ENCODE measurements at regions not wholly inside any gene's neighbourhood (a gene's known extent, or its start where the extent isn't known, plus 50 kb on each side); places are given as distances from the start of the nearest gene placed in this dataset.
"Not testable (repeated sequence)": the region's sequence is repeated elsewhere in the genome, so short reads cannot be mapped to it uniquely, and the experiment has no call there.

DNA sequence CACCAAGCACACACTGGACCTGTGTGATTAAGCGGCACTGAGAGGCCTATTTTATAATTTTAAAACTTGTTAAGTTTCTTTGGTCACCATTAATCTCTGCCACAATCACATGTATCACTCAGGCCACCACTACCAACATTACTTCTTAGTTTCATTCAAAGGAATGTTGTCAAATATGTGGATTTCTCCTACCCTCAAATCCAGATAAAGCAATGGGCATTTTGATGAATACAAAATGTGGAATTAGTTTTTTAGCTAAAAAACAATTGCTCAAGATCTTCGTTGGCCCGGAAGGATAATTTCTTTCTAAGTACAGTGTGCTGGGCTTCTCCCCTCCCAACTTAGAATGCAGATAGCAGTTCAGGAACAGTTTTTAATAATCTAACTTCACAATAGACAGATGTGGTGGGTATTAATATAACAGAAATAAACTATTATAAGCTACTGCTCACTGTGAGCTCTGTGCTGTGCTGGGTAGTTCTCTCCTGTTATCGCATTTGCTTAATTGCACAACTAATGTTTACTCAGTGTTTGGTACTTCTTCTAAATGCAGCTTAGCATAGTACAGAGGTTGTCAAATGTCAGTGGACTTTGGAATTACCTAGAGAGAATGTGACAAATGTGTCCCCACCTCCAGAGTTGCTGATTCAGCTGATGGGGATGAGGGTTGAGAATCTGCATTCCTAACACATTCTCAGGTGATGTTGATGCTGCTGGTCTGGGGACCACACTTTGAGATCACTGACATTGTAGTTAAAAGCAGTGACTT, 266.7 kb upstream of the AMIGO2 start:
- Mint-ChIP-seq H3K36me3 (no peaks in the 10 kb centered on the region), H3K4me3 (no peak overlapping the region), H3K27ac (peak overlapping the region in 1 of 7 donors; percentile 13), H3K4me1 (peaks cover 15 to 28% (median 18%) of the 10 kb centered on the region in 4 donors), H3K9me3 (no peaks in the 10 kb centered on the region), H3K27me3 (no peaks in the 10 kb centered on the region)
- POLR2A ChIA-PET (ENCODE audit: partially characterized antibody): interaction anchor here (0.7 to 2.2 kb wide), 6 partner anchors 10 to 49 kb away, joined by 3 to 5 read pairs (median 4); no protein-coding TSS in a partner anchor
- intact Hi-C loops (cut with micrococcal nuclease): no loop called here
- Histone ChIP-seq H3K9me3 (ENCODE audit: control insufficient read depth in 1 of 2, low read length in 2 of 2) (no peaks in the 10 kb centered on the region), H3K27ac (ENCODE audit: low read depth, low read length) (no peak overlapping the region), H3K27me3 (ENCODE audit: insufficient read depth, low read length) (no peaks in the 10 kb centered on the region), H3K4me1 (ENCODE audit: insufficient read depth, low read length) (peaks cover 27% of the 10 kb centered on the region), H3K4me3 (ENCODE audit: low read length in 2 of 2) (no peak overlapping the region), H3K36me3 (ENCODE audit: insufficient read depth, low read length) (no peaks in the 10 kb centered on the region)
- DNase-seq: no peak
- CTCF ChIA-PET (ENCODE audit: partially characterized antibody): interaction anchor here (1.0 to 2.0 kb wide), 2 partner anchors 11 to 51 kb away, joined by 4 to 8 read pairs; no protein-coding TSS in a partner anchor

DNA sequence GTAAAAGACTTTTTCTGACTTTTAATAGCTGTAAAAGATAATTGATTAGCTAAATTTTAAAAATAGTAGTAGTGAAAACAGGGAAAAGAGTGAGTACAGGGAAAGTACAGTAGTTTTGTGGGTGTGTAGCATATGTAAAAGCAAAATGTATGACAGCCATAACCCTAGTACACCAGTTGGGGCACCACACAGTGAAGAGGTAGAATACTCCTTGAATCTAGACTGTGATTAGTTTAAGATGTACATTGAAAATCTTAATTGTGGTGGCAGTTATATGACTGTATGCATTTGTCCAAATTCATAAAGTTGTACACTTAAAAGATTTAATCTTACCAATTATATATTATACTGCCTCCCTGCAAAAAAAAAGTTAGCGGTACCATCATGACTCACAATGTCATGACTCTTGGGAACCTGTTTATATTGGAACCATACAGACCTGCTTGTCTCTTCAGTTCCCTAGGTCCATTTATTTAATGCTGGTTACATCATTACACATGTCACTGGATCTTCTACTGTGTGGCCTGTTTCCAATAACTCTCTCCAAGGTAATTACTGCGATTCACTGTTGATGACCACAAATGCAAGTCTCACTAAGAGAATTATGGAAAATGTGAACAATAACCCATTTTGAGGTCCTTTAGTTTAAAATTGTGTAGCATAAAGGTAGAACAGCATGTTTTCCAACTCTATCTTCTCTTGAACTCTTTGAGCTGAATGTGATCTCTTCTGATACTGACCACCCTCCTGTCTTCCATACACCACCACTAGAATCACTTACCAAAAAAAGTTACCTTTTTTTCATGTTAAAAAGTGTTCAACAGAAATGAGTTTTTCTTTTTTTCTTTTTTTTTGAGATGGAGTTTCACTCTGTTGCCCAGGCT, 264.2 kb upstream of the AMIGO2 start:
- Mint-ChIP-seq H3K36me3 (no peaks in the 10 kb centered on the region), H3K9me3 (peaks cover 0 to 3% (median 0%) of the 10 kb centered on the region in 8 donors), H3K27me3 (no peaks in the 10 kb centered on the region), H3K4me1 (peaks cover 0 to 6% (median 1%) of the 10 kb centered on the region in 4 donors), H3K4me3 (no peak overlapping the region), H3K27ac (no peak overlapping the region)
- no peaks in the 10 kb centered on the region for H3K27me3 ChIP-seq (ENCODE audit: insufficient read depth, low read length)
- CTCF ChIA-PET (ENCODE audit: partially characterized antibody): no interaction called here
- no peak overlapping the region for H3K4me3 ChIP-seq (ENCODE audit: low read length in 2 of 2)
- no peak for DNase-seq
- no peak overlapping the region for H3K27ac ChIP-seq (ENCODE audit: low read depth, low read length)
- no peaks in the 10 kb centered on the region for H3K36me3 ChIP-seq (ENCODE audit: insufficient read depth, low read length)
- intact Hi-C loops (cut with micrococcal nuclease): no loop called here
- peaks cover 6% of the 10 kb centered on the region for H3K4me1 ChIP-seq (ENCODE audit: insufficient read depth, low read length)
- POLR2A ChIA-PET (ENCODE audit: partially characterized antibody): no interaction called here
- no peaks in the 10 kb centered on the region for H3K9me3 ChIP-seq (ENCODE audit: control insufficient read depth in 1 of 2, low read length in 2 of 2)

DNA sequence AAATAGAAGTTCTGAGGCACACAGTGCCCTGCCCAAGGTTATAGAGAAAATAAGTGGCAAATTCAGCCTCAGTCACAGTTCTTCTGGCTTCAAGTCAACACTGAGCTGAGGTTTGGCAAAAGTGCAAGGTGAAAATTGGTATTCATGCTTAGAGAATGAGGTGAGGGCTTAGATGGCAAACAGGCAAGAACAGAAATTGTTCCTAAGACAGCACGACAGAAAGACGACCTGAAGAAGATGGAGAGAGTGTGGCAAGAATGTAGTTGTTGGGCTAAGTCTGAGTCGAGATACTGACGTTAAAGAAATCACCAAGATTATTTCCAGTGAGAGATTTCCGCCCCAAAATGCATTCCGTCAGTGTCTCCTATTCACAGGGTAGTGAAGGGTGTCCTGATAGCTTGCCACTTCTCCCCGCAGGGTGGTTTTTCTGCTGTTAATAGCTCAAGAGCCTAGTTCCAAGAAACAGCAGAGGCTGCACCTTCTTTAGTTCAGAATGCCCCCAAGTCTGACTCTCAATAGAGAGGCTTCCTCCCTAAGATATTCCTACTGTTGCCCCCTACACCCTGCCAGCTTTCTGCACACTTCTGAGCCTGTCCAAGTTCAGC, 260.8 kb upstream of the AMIGO2 start:
- POLR2A ChIA-PET (ENCODE audit: partially characterized antibody): interaction anchor here (1.6 kb wide), 1 partner anchor 20 kb away, joined by 6 read pairs; no protein-coding TSS in a partner anchor
- CTCF ChIA-PET (ENCODE audit: partially characterized antibody): interaction anchor here (1.8 kb wide), 1 partner anchor 57 kb away, joined by 5 read pairs; no protein-coding TSS in a partner anchor

DNA sequence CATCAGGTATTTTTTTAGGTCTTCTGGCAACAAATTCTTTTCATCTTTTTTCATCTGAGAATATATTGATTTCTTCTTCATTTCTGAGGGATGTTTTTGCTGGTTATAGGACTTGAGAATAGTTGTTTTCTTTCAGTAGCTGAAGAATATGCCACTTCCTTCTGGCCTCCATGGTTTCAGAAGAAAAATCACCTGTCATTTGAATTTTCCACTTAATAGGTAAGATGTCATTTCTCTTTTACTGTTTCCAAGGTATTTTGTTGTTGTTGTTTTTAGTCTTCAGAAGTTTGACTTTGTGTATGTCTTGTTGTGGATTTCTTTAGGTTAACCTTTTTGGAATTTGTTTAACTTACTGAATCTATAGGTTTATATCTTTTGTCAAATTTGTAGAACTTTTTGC, 257.8 kb upstream of the AMIGO2 start:
- Histone ChIP-seq H3K4me1 (ENCODE audit: insufficient read depth, low read length) (no peaks in the 10 kb centered on the region), H3K4me3 (ENCODE audit: low read length in 2 of 2) (no peak overlapping the region), H3K36me3 (ENCODE audit: insufficient read depth, low read length) (no peaks in the 10 kb centered on the region), H3K9me3 (ENCODE audit: control insufficient read depth in 1 of 2, low read length in 2 of 2) (no peaks in the 10 kb centered on the region), H3K27me3 (ENCODE audit: insufficient read depth, low read length) (no peaks in the 10 kb centered on the region), H3K27ac (ENCODE audit: low read depth, low read length) (no peak overlapping the region)
- Mint-ChIP-seq H3K9me3 (peaks cover 0 to 12% (median 8%) of the 10 kb centered on the region in 8 donors), H3K27me3 (no peaks in the 10 kb centered on the region), H3K27ac (peak overlapping the region in 1 of 7 donors; percentile 71), H3K36me3 (peaks cover 2 to 4% of the 10 kb centered on the region in 2 donors), H3K4me3 (peak overlapping the region in 1 of 8 donors; percentile 31), H3K4me1 (peaks cover 2 to 9% (median 8%) of the 10 kb centered on the region in 4 donors)
- ChIA-PET POLR2A (ENCODE audit: partially characterized antibody) (no interaction called here), CTCF (ENCODE audit: partially characterized antibody) (no interaction called here)
- intact Hi-C loops (cut with micrococcal nuclease): no loop called here
- DNase-seq: no peak

More for the DNA sequence above, 260.8 kb upstream of the AMIGO2 start:
- Mint-ChIP-seq H3K4me3 (no peak overlapping the region), H3K27me3 (no peaks in the 10 kb centered on the region), H3K9me3 (peaks cover 0 to 12% (median 8%) of the 10 kb centered on the region in 8 donors), H3K4me1 (peaks cover 0 to 8% (median 3%) of the 10 kb centered on the region in 4 donors), H3K27ac (no peak overlapping the region), H3K36me3 (peaks cover 2 to 4% of the 10 kb centered on the region in 2 donors)
- Histone ChIP-seq H3K27me3 (ENCODE audit: insufficient read depth, low read length) (no peaks in the 10 kb centered on the region), H3K36me3 (ENCODE audit: insufficient read depth, low read length) (no peaks in the 10 kb centered on the region), H3K4me3 (ENCODE audit: low read length in 2 of 2) (no peak overlapping the region), H3K27ac (ENCODE audit: low read depth, low read length) (no peak overlapping the region), H3K4me1 (ENCODE audit: insufficient read depth, low read length) (no peaks in the 10 kb centered on the region), H3K9me3 (ENCODE audit: control insufficient read depth in 1 of 2, low read length in 2 of 2) (no peaks in the 10 kb centered on the region)
- intact Hi-C loops (cut with micrococcal nuclease): no loop called here
- DNase-seq: no peak

DNA sequence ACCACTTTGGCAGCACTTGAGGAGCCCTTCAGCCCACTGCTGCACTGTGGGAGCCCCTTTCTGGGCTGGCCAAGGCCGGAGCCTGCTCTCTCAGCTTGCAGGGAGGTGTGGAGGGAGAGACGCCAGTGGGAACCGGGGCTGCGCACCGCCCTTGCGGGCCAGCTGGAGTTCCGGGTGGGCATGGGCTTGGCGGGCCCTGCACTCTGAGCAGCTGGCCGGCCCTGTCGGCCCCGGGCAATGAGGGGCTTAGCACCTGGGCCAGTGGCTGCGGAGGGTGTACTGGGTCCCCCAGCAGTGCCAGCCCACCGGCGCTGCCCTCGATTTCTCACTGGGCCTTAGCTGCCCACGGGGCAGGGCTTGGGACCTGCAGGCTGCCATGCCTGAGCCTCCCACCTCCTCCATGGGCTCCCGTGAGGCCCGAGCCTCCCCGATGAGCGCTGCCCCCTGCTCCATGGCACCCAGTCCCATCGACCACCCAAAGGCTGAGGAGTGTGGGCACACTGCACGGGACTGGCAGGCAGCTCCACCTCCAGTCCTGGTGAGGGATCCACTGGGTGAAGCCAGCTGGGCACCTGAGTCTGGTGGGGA, 253.6 kb upstream of the AMIGO2 start:
- H3K36me3 ChIP-seq (ENCODE audit: insufficient read depth, low read length); H3K27me3 Mint-ChIP-seq; DNase-seq; H3K36me3 Mint-ChIP-seq; H3K27ac ChIP-seq (ENCODE audit: low read depth, low read length); H3K27me3 ChIP-seq (ENCODE audit: insufficient read depth, low read length); POLR2A ChIA-PET (ENCODE audit: partially characterized antibody); H3K4me3 ChIP-seq (ENCODE audit: low read length in 2 of 2); intact Hi-C loops (cut with micrococcal nuclease); H3K27ac Mint-ChIP-seq; H3K4me3 Mint-ChIP-seq; H3K9me3 ChIP-seq (ENCODE audit: control insufficient read depth in 1 of 2, low read length in 2 of 2): not testable (repeated sequence)
- H3K4me1 ChIP-seq (ENCODE audit: insufficient read depth, low read length): peaks cover 10% of the 10 kb centered on the region
- peaks cover 0 to 13% (median 7%) of the 10 kb centered on the region in 8 donors for H3K9me3 Mint-ChIP-seq
- peaks cover 12 to 23% (median 21%) of the 10 kb centered on the region in 4 donors for H3K4me1 Mint-ChIP-seq
- CTCF ChIA-PET (ENCODE audit: partially characterized antibody): interaction anchor here (1.3 kb wide), 1 partner anchor 47 kb away, joined by 3 read pairs; no protein-coding TSS in a partner anchor

DNA sequence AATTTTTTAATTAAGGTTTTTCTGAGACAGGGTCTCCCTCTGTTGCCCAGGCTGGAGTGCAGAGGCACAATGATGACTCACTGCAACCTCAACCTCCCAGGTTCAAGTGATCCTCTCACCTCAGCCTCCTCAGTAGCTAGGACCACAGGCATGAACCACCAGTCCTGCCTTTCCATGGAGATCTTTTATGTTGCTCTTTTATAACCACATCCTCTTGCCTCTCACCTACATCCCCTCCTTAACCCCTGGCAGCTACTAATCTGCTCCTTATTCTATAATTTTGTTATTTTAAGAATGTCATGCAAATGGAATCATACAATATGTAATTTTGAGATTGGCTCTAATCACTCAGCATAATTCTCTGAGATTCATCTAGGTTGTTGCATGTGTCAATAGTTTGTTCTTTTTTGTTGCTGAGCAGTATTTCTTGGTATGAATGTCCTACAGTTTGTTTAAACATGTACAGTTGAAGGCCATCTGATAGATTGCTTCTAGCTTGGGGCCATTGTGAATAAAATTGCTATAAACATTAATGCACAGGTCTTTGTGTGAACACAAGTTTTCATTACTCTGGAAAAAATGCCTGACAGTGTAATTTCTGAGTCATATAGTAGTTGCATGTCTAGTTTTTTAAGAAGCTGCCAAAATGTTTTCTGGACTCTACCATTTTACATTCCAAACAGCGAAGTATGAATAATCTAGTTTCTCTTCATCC, 249.2 kb upstream of the AMIGO2 start:
- peaks cover 0 to 5% (median 0%) of the 10 kb centered on the region in 8 donors for H3K9me3 Mint-ChIP-seq
- Histone ChIP-seq H3K4me3 (ENCODE audit: low read length in 2 of 2) (no peak overlapping the region), H3K36me3 (ENCODE audit: insufficient read depth, low read length) (no peaks in the 10 kb centered on the region), H3K27ac (ENCODE audit: low read depth, low read length) (no peak overlapping the region), H3K27me3 (ENCODE audit: insufficient read depth, low read length) (no peaks in the 10 kb centered on the region), H3K9me3 (ENCODE audit: control insufficient read depth in 1 of 2, low read length in 2 of 2) (no peaks in the 10 kb centered on the region), H3K4me1 (ENCODE audit: insufficient read depth, low read length) (peaks cover 15% of the 10 kb centered on the region)
- POLR2A ChIA-PET (ENCODE audit: partially characterized antibody): interaction anchor here (1.0 to 1.4 kb wide), 3 partner anchors 9 to 111 kb away, joined by 3 to 4 read pairs (median 3); no protein-coding TSS in a partner anchor
- peak overlapping the region in 4 of 7 donors; percentile 14 to 92 (median 48) for H3K27ac Mint-ChIP-seq
- H3K27me3 Mint-ChIP-seq: no peaks in the 10 kb centered on the region
- DNase-seq: no peak
- H3K4me3 Mint-ChIP-seq: peak overlapping the region in 2 of 8 donors; percentile 2 to 38
- intact Hi-C loops (cut with micrococcal nuclease): no loop called here
- no peaks in the 10 kb centered on the region for H3K36me3 Mint-ChIP-seq
- H3K4me1 Mint-ChIP-seq: peaks cover 12 to 22% (median 19%) of the 10 kb centered on the region in 4 donors
- CTCF ChIA-PET (ENCODE audit: partially characterized antibody): interaction anchor here (1.0 kb wide), 1 partner anchor 69 kb away, joined by 3 read pairs; no protein-coding TSS in a partner anchor

Measured in CD4-positive, alpha-beta memory T cell (primary cell).